SK-MEL-5 (cell line): ENCODE measurements at regions not wholly inside any gene's neighbourhood (a gene's known extent, or its start where the extent isn't known, plus 50 kb on each side); places are given as distances from the start of the nearest gene placed in this dataset.
"Not testable (repeated sequence)": the region's sequence is repeated elsewhere in the genome, so short reads cannot be mapped to it uniquely, and the experiment has no call there.

Experiments
- DNase-seq: peaks from one replicate; pipeline ENCODE4 v3.0.0-alpha.2; 2016; ENCODE audit warnings: low read depth, low spot score
- in situ Hi-C: cut with HindIII; loops from 2 replicates; pipeline ENCODE4 v1.10.0; 2016; ENCODE audit warnings: low sequenced_read_pairs, high pct_unique_total_duplicates, low pct_unique_long_range_greater_than_20kb

DNA sequence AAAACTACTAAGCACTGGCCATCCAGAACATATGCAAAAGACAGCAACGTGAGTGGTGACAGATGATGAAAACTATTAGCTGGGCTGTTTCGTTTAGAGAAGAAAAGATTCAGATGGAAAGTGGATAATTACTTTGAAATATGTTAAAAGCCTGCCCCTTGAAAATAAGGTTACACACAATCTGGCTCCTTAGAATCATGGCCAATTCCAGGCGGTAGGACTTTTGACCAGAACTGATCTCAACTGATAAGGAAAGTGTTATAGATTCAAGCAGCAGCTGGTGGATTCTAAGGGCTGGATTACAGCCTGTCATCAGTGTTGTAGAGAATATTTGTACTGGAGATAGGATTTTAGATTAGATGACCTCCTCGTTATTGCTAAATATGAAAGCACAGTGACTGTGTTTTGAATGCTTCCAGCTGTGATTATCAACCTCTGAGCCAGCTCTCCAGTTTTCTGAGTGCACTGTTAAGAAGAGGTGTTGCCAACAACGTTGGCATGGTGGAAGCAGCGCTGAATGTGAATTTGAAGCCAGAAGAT is 75.1 kb downstream of the KBTBD2 start:
- DNase-seq, in situ Hi-C loops: not testable (repeated sequence)

GRCh38 chr7:32814779-32815178 is 76.8 kb downstream of the KBTBD2 start:
- DNase-seq, in situ Hi-C loops: not testable (repeated sequence)

DNA sequence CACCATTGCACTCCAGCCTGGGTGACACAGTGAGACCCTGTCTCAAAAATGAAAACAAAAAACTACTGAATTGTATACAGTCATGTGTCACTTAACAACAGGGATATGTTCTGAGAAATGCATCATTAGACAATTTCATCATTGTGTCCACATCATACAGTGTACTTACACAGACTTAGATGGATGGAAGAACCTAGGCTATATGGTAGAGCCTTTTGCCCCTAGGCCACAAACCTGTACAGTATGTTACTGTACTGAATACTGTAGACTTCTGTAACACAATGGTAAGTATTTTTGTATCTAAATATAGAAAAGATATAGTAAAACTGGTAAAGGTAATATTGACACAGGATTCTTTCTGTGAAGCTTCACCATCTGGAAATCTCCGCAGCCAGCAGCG is 81.7 kb downstream of the KBTBD2 start:
- DNase-seq: peak; percentile 90
- in situ Hi-C loops: no loop called here

DNA sequence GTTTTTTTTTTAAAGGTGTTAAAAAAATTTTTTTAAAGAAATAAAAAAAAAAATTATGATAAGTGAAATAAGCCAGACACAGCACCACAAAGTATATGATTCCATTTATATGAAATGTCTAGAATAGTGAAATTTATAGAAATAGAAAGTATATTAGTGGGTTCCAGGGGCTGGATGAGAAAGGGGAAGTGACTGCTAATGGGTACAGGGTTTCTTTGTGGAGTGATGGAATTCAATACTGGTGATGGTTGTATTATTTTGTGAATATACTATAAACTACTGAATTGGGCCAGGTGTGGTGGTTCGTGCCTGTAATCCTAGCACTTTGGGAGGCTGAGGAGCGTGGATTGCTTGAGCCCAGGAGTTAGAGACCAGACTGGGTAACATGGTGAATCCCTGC is 82.2 kb downstream of the KBTBD2 start:
- in situ Hi-C loops: no loop called here

GRCh38 chr7:32803406-32804141 is 88.0 kb downstream of the KBTBD2 start:
- DNase-seq: no peak
- in situ Hi-C loops: no loop called here

More for the DNA sequence above, 82.2 kb downstream of the KBTBD2 start:
- no peak for DNase-seq

DNA sequence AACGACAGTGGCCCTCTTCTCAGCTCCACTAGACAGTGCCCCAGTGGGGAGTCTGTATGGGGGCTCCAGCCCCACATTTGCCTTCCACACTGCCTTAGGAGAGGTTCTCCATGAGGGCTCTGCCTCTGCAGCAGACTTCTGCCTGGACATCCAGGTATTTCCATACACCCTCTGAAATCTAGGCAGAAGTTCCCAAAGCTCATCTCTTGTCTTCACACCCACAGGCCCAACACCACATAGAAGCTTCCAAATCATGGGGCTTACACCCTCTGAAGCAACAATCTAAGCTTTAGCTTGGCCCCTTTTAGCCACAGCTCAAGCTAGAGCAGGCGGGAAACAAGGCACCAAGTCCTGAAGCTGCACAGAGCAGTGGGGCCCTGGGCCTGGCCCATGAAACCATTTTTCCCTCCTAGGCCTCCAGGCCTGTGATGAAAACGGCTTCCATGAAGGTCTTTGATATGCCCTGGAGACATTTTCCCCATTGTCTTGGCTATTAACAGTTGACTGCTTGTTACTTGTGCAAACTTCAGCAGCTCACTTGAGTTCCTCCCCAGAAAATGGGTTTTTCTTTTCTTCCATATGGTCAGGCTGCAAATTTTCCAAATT is 89.2 kb downstream of the KBTBD2 start:
- in situ Hi-C loops: no loop called here
- DNase-seq: no peak

DNA sequence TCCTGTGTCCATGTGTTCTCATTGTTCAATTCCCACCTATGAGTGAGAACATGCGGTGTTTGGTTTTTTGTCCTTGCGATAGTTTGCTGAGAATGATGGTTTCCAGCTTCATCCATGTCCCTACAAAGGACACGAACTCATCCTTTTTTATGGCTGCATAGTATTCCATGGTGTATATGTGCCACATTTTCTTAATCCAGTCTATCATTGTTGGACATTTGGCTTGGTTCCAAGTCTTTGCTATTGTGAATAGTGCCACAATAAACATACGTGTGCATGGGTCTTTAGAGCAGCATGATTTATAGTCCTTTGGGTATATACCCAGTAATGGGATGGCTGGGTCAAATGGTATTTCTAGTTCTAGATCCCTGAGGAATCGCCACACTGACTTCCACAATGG is 98.5 kb downstream of the KBTBD2 start:
- in situ Hi-C loops, DNase-seq: not testable (repeated sequence)

- DNase-seq, in situ Hi-C loops: not testable (repeated sequence)
Observed at GRCh38 chr7:32790766-32791430, 100.7 kb downstream of the KBTBD2 start.

- in situ Hi-C loops, DNase-seq: not testable (repeated sequence)
Observed at GRCh38 chr7:32789266-32789665, 102.3 kb downstream of the KBTBD2 start.

GRCh38 chr7:32788174-32788573 is 103.4 kb downstream of the KBTBD2 start:
- DNase-seq, in situ Hi-C loops: not testable (repeated sequence)

GRCh38 chr7:32785365-32785944 is 106.1 kb downstream of the KBTBD2 start:
- DNase-seq, in situ Hi-C loops: not testable (repeated sequence)

GRCh38 chr7:32779895-32780294 is 111.7 kb downstream of the KBTBD2 start:
- in situ Hi-C loops: not testable (repeated sequence)

DNA sequence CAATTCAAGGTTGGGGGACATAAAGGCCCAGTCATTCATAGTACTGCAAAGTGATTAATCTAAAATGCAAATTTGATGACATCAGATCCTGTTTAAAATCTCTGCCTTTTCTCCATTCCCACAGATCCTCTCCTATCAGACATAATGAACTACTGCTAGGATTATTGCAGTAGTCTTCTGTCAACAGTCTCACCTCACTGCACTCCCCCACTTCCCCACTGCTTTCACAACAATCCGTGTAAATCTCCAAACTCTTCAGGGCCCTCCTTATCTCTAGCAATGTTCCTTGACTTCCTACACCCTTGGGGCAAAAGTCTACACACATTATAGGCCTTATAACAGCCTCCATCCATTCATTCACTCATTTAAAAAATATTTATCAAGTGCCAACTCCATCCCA is 112.4 kb downstream of the KBTBD2 start:
- in situ Hi-C loops: no loop called here
- no peak for DNase-seq

More at GRCh38 chr7:32779895-32780294, 111.7 kb downstream of the KBTBD2 start:
- DNase-seq: not testable (repeated sequence)

DNA sequence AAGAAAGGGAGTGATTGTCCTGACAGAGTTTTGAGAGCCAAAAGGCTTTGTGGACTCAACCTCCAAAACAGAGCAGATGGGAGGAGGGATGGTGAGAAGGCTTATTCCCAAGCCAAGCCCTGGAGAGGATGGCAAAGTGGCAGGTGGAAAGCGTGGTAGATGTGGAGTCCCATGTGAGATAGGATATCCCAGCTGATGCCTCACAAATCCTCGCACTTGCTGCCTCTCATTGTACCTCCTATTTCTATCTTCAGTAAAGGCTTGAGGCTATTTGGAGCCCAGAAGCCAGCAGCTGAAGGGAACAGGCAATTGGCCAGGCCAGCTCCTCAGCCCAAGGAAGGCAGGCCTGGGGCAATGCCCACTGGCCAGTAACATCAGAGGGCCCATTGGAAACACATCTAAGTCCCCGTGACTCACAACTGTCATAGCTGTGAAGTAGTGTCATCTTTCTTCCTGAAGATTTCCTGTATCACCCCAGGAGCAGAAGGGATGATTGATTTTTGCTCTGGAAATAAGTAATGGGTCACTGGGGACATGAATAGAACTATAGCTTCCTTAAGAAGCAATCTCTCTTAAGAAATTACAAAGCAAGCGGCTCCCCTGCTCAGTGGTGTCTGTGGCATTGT is 114.4 kb downstream of the KBTBD2 start:
- DNase-seq: peak; percentile 61
- in situ Hi-C loops: not testable (repeated sequence)

GRCh38 chr7:32776318-32776717 is 115.2 kb downstream of the KBTBD2 start:
- DNase-seq: peak; percentile 55
- in situ Hi-C loops: not testable (repeated sequence)

- peak; percentile 67 for DNase-seq
- in situ Hi-C loops: not testable (repeated sequence)
Observed at GRCh38 chr7:32775809-32776208, 115.8 kb downstream of the KBTBD2 start.

GRCh38 chr7:32774541-32774951 is 117.0 kb downstream of the KBTBD2 start:
- in situ Hi-C loops: no loop called here
- peak; percentile 93 for DNase-seq
